KMS-11 (cell line): ENCODE measurements at regions not wholly inside any gene's neighbourhood (a gene's known extent, or its start where the extent isn't known, plus 50 kb on each side); places are given as distances from the start of the nearest gene placed in this dataset.

Source experiments
- H2AFZ ChIP-seq: fragments of 200-600 bp; sonication (generic); 2 replicates; pipeline ENCODE4 v1.6.1; 2016; ENCODE audit warnings: antibody characterized with exemption, mixed run types, low read depth
- H3K27ac ChIP-seq: fragments of 200-600 bp; sonication (generic); 2 replicates; pipeline ENCODE4 v1.6.1; 2016; ENCODE audit warnings: mild to moderate bottlenecking, mixed run types
- H3K27me3 ChIP-seq: fragments of 200-600 bp; sonication (generic); 2 replicates; pipeline ENCODE4 v1.6.1; 2017; ENCODE audit warnings: mild to moderate bottlenecking, low read depth, mixed run types, moderate library complexity; ENCODE audit not compliant: insufficient read depth
- H3K36me3 ChIP-seq: fragments of 200-600 bp; sonication (generic); 2 replicates; pipeline ENCODE4 v1.6.1; 2017; ENCODE audit warnings: mild to moderate bottlenecking, mixed run types; ENCODE audit not compliant: insufficient read depth
- H3K4me1 ChIP-seq: fragments of 200-600 bp; sonication (generic); 2 replicates; pipeline ENCODE4 v1.6.1; 2016; ENCODE audit warnings: mild to moderate bottlenecking, low read depth, mixed run types; ENCODE audit not compliant: poor library complexity, severe bottlenecking
- H3K4me2 ChIP-seq: fragments of 200-600 bp; sonication (generic); 2 replicates; pipeline ENCODE4 v1.7.0; 2016; ENCODE audit warnings: mild to moderate bottlenecking, mixed run types
- H3K4me3 ChIP-seq: fragments of 200-600 bp; sonication (generic); IDR thresholded peaks from 2 replicates; pipeline ENCODE4 v1.6.1; 2017; ENCODE audit warnings: low read depth, low read length, mixed read lengths; ENCODE audit not compliant: insufficient read depth
- H3K79me2 ChIP-seq: fragments of 200-600 bp; sonication (generic); 2 replicates; pipeline ENCODE4 v1.6.1; 2016; ENCODE audit warnings: low read depth, mixed run types; ENCODE audit not compliant: insufficient read depth
- H3K9ac ChIP-seq: fragments of 200-600 bp; sonication (generic); 2 replicates; pipeline ENCODE4 v1.6.1; 2016; ENCODE audit warnings: mild to moderate bottlenecking, mixed run types
- H4K20me1 ChIP-seq: fragments of 200-600 bp; sonication (generic); 2 replicates; pipeline ENCODE4 v1.6.1; 2016; ENCODE audit warnings: mild to moderate bottlenecking, mixed run types; ENCODE audit not compliant: insufficient read depth
- CTCF ChIP-seq: fragments of 200-600 bp; sonication (generic); conservative IDR thresholded peaks from 2 replicates; pipeline ENCODE4 v1.6.1; 2017; ENCODE audit warnings: low read depth, mild to moderate bottlenecking, antibody characterized with exemption, low read length, moderate library complexity, mixed read lengths

DNA sequence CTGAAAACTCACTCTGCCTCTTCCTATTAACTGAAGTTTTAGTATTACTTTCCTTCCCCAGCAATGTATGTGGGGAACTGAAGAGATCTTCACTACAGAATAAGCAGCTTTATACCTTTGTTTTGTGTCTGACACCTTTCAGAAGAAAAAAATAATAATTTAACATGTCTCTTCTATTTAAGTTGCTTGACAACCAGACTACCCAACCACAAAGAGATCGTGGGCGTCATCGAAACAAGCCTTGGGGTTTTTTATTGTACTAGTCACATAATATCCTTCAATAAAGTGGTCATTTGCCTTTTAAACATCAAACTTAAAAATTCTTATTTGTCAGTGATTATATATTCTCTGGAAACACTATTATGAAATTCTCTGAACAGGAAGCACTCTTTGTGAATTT is 123.7 kb downstream of the CHD9NB start:
- H3K27ac ChIP-seq, result no peak overlapping the region
- no peaks in the 10 kb centered on the region for H4K20me1 ChIP-seq
- no peak overlapping the region for H3K4me2 ChIP-seq
- no peak overlapping the region for H3K9ac ChIP-seq
- no peaks in the 10 kb centered on the region for H3K4me1 ChIP-seq
- no peak overlapping the region for H3K4me3 ChIP-seq
- no peaks in the 10 kb centered on the region for H3K79me2 ChIP-seq
- TF ChIP-seq CTCF, result no peak
- no peaks in the 10 kb centered on the region for H3K27me3 ChIP-seq
- no peaks in the 10 kb centered on the region for H3K36me3 ChIP-seq
- no peak overlapping the region for H2AFZ ChIP-seq

GRCh38 chr16:52925143-52925542 is 127.6 kb downstream of the CHD9NB start:
- Histone ChIP-seq H3K27ac (no peak overlapping the region), H2AFZ (no peak overlapping the region), H3K4me3 (no peak overlapping the region), H3K27me3 (no peaks in the 10 kb centered on the region), H3K4me2 (no peak overlapping the region), H3K9ac (no peak overlapping the region), H4K20me1 (no peaks in the 10 kb centered on the region), H3K36me3 (no peaks in the 10 kb centered on the region), H3K4me1 (no peaks in the 10 kb centered on the region), H3K79me2 (no peaks in the 10 kb centered on the region)
- TF ChIP-seq CTCF, result no peak

DNA sequence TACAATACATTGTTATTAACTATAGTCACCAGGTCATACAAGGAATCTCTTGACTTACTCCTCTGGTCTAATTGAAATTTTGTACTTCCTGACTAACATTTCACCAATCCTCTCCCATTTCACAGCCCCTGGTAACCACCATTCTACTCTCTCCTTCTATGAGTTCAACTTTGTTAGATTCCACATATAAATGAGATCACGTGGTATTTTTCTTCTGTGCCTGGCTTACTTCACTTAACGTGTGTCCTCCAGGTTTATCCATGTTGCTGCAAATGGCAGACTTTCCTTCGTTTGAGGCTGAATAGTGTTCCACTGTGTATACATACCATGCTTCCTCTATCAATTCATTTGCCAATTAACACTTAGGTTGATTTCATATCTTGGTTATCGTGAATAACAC is 128.5 kb downstream of the CHD9NB start:
- H3K79me2 ChIP-seq, result no peaks in the 10 kb centered on the region
- H3K27ac ChIP-seq, result no peak overlapping the region
- no peaks in the 10 kb centered on the region for H4K20me1 ChIP-seq
- no peak for TF ChIP-seq CTCF
- no peak overlapping the region for H3K9ac ChIP-seq
- no peaks in the 10 kb centered on the region for H3K4me1 ChIP-seq
- H3K27me3 ChIP-seq, result no peaks in the 10 kb centered on the region
- no peak overlapping the region for H3K4me3 ChIP-seq
- no peak overlapping the region for H2AFZ ChIP-seq
- no peaks in the 10 kb centered on the region for H3K36me3 ChIP-seq
- no peak overlapping the region for H3K4me2 ChIP-seq

GRCh38 chr16:52921104-52921503 is 131.6 kb downstream of the CHD9NB start:
- no peak for TF ChIP-seq CTCF
- Histone ChIP-seq H2AFZ (no peak overlapping the region), H3K9ac (no peak overlapping the region), H3K27me3 (no peaks in the 10 kb centered on the region), H3K36me3 (no peaks in the 10 kb centered on the region), H3K27ac (no peak overlapping the region), H3K4me3 (no peak overlapping the region), H3K79me2 (no peaks in the 10 kb centered on the region), H4K20me1 (no peaks in the 10 kb centered on the region), H3K4me1 (no peaks in the 10 kb centered on the region), H3K4me2 (no peak overlapping the region)

- no peak overlapping the region for H3K4me2 ChIP-seq
- no peaks in the 10 kb centered on the region for H3K4me1 ChIP-seq
- H3K4me3 ChIP-seq, result no peak overlapping the region
- H3K27ac ChIP-seq, result no peak overlapping the region
- no peaks in the 10 kb centered on the region for H4K20me1 ChIP-seq
- no peaks in the 10 kb centered on the region for H3K36me3 ChIP-seq
- no peak overlapping the region for H2AFZ ChIP-seq
- H3K9ac ChIP-seq, result no peak overlapping the region
- no peaks in the 10 kb centered on the region for H3K79me2 ChIP-seq
- TF ChIP-seq CTCF, result no peak
- H3K27me3 ChIP-seq, result no peaks in the 10 kb centered on the region
These were observed 132.4 kb downstream of the CHD9NB start for GRCh38 chr16:52920331-52920730.
